BJ (cell line): ENCODE measurements at regions not wholly inside any gene's neighbourhood (a gene's known extent, or its start where the extent isn't known, plus 50 kb on each side); places are given as distances from the start of the nearest gene placed in this dataset.

Experiments
- CTCF ChIA-PET: fragments of 350-600 bp; formaldehyde crosslinking; extraction: SDS; loops from one replicate; lab custom pipeline; 2021; ENCODE audit warnings: antibody characterized with exemption, inconsistent platforms; lab: Yijun Ruan, JAX
- POLR2A ChIA-PET: fragments of 300-600 bp; sonication (Branson Sonifier 250); formaldehyde crosslinking; extraction: SDS; loops from one replicate; lab custom pipeline; 2021; ENCODE audit warnings: antibody characterized with exemption; lab: Charles Lee
- DNase-seq: peaks from one replicate; pipeline ENCODE4 v3.0.0-alpha.2; 2011; ENCODE audit warnings: low read depth
- H3K27me3 ChIP-seq: 2 replicates; pipeline ENCODE4 v1.6.0; 2011; ENCODE audit warnings: low read length; ENCODE audit not compliant: control insufficient read depth, insufficient read depth
- H3K36me3 ChIP-seq: 2 replicates; pipeline ENCODE4 v1.5.1; 2011; ENCODE audit warnings: low read length; ENCODE audit not compliant: control insufficient read depth, insufficient read depth
- H3K4me3 ChIP-seq: 2 replicates; pipeline ENCODE4 v1.5.1; 2011; ENCODE audit warnings: low read depth, mild to moderate bottlenecking, control low read depth, low read length
- CTCF ChIP-seq: IDR thresholded peaks from 2 replicates; pipeline ENCODE4 v1.5.1; 2011; ENCODE audit warnings: low read depth, mild to moderate bottlenecking, control low read depth, inconsistent platforms, low read length, moderate library complexity; ENCODE audit not compliant: insufficient read depth

- CTCF ChIA-PET, result no interaction called here
- POLR2A ChIA-PET, result no interaction called here
- Histone ChIP-seq H3K27me3 (no peaks in the 10 kb centered on the region), H3K36me3 (no peaks in the 10 kb centered on the region), H3K4me3 (no peak overlapping the region)
- TF ChIP-seq CTCF, result no peak
- DNase-seq, result no peak
Measured at GRCh38 chr2:8152392-8153257, 529.2 kb upstream of the ID2 start.

- Histone ChIP-seq H3K27me3 (no peaks in the 10 kb centered on the region), H3K36me3 (no peaks in the 10 kb centered on the region), H3K4me3 (no peak overlapping the region)
- no peak for TF ChIP-seq CTCF
- DNase-seq, result no peak
- ChIA-PET CTCF (no interaction called here), POLR2A (interaction anchor here (0.7 kb wide), 1 partner anchor 393 kb away, joined by 5 read pairs; no protein-coding TSS in a partner anchor)
Measured at GRCh38 chr2:8153258-8153718, 528.6 kb upstream of the ID2 start.

GRCh38 chr2:8154270-8154669 lies 527.6 kb upstream of the ID2 start:
- POLR2A ChIA-PET, result interaction anchor here (0.7 kb wide), 1 partner anchor 394 kb away, joined by 5 read pairs; no protein-coding TSS in a partner anchor
- Histone ChIP-seq H3K27me3 (no peaks in the 10 kb centered on the region), H3K4me3 (no peak overlapping the region), H3K36me3 (no peaks in the 10 kb centered on the region)
- TF ChIP-seq CTCF, result no peak
- CTCF ChIA-PET, result interaction anchor here (1.3 kb wide), 1 partner anchor 17 kb away, joined by 3 read pairs; no protein-coding TSS in a partner anchor
- no peak for DNase-seq

GRCh38 chr2:8154936-8155335 lies 526.9 kb upstream of the ID2 start:
- POLR2A ChIA-PET, result no interaction called here
- CTCF ChIA-PET, result interaction anchor here (1.3 kb wide), 1 partner anchor 17 kb away, joined by 3 read pairs; no protein-coding TSS in a partner anchor
- peak; percentile 35 for DNase-seq
- H3K36me3 ChIP-seq, result no peaks in the 10 kb centered on the region
- no peaks in the 10 kb centered on the region for H3K27me3 ChIP-seq
- H3K4me3 ChIP-seq, result no peak overlapping the region
- no peak for TF ChIP-seq CTCF

GRCh38 chr2:8157621-8158430 lies 524.0 kb upstream of the ID2 start:
- DNase-seq, result no peak
- ChIA-PET POLR2A (no interaction called here), CTCF (interaction anchor here (0.7 to 1.2 kb wide), 2 partner anchors 10 to 387 kb away, joined by 3 read pairs; no protein-coding TSS in a partner anchor)
- TF ChIP-seq CTCF, result no peak
- Histone ChIP-seq H3K4me3 (no peak overlapping the region), H3K36me3 (no peaks in the 10 kb centered on the region), H3K27me3 (no peaks in the 10 kb centered on the region)
